ENCODE measurements at regions not wholly inside any gene's neighbourhood (a gene's known extent, or its start where the extent isn't known, plus 50 kb on each side); places are given as distances from the start of the nearest gene placed in this dataset.

DNA sequence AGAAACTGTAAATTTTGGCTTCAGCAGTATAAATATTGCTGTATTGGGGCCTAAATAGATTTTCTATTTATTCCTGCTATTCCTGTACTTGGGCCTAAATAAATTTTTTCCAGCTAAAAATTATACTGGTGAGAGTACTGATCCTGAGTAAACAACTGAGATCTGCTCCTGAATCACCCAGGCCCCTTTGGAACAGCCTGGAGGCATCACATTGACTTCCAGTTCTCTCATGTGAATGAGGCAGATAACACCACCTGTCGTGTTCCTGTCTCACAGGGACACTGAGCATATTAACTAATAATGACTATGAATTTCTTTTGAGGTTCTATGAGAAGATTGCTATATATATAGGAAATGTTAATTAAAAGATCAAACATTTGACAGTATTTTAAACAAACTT lies 119.5 kb upstream of the PLCXD3 start:
- TF ChIP-seq, protein P1, sequence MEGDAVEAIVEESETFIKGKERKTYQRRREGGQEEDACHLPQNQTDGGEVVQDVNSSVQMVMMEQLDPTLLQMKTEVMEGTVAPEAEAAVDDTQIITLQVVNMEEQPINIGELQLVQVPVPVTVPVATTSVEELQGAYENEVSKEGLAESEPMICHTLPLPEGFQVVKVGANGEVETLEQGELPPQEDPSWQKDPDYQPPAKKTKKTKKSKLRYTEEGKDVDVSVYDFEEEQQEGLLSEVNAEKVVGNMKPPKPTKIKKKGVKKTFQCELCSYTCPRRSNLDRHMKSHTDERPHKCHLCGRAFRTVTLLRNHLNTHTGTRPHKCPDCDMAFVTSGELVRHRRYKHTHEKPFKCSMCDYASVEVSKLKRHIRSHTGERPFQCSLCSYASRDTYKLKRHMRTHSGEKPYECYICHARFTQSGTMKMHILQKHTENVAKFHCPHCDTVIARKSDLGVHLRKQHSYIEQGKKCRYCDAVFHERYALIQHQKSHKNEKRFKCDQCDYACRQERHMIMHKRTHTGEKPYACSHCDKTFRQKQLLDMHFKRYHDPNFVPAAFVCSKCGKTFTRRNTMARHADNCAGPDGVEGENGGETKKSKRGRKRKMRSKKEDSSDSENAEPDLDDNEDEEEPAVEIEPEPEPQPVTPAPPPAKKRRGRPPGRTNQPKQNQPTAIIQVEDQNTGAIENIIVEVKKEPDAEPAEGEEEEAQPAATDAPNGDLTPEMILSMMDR (IDR thresholded peaks at IDR 0.05) = no peak
- TF ChIP-seq, protein P2, sequence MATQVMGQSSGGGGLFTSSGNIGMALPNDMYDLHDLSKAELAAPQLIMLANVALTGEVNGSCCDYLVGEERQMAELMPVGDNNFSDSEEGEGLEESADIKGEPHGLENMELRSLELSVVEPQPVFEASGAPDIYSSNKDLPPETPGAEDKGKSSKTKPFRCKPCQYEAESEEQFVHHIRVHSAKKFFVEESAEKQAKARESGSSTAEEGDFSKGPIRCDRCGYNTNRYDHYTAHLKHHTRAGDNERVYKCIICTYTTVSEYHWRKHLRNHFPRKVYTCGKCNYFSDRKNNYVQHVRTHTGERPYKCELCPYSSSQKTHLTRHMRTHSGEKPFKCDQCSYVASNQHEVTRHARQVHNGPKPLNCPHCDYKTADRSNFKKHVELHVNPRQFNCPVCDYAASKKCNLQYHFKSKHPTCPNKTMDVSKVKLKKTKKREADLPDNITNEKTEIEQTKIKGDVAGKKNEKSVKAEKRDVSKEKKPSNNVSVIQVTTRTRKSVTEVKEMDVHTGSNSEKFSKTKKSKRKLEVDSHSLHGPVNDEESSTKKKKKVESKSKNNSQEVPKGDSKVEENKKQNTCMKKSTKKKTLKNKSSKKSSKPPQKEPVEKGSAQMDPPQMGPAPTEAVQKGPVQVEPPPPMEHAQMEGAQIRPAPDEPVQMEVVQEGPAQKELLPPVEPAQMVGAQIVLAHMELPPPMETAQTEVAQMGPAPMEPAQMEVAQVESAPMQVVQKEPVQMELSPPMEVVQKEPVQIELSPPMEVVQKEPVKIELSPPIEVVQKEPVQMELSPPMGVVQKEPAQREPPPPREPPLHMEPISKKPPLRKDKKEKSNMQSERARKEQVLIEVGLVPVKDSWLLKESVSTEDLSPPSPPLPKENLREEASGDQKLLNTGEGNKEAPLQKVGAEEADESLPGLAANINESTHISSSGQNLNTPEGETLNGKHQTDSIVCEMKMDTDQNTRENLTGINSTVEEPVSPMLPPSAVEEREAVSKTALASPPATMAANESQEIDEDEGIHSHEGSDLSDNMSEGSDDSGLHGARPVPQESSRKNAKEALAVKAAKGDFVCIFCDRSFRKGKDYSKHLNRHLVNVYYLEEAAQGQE (IDR thresholded peaks at IDR 0.05; ENCODE audit: insufficient read depth in 1 of 2, low read depth in 2 of 2, low read length in 1 of 2) = no peak
- TF ChIP-seq POLR2AphosphoS5 (IDR thresholded peaks at IDR 0.05; ENCODE audit: low read depth, low read length) = no peak
- no peak for TF ChIP-seq TCF7L2 (IDR thresholded peaks at IDR 0.05; ENCODE audit: low read depth, low read length)
- no peak for TF ChIP-seq SIN3A (IDR thresholded peaks at IDR 0.05; ENCODE audit: borderline replicate concordance, insufficient read depth, low read depth, low read length)
